H9 (cell line): ENCODE measurements at regions not wholly inside any gene's neighbourhood (a gene's known extent, or its start where the extent isn't known, plus 50 kb on each side); places are given as distances from the start of the nearest gene placed in this dataset.

Source experiments
- DNase-seq: peaks from one replicate; pipeline ENCODE4 v3.0.0-alpha.2; 2017
- H2AFZ ChIP-seq: one replicate; pipeline ENCODE4 v1.6.1; 2013; ENCODE audit warnings: mild to moderate bottlenecking, low read length, control low read depth, moderate library complexity
- H2AK5ac ChIP-seq: 2 replicates; pipeline ENCODE4 v1.6.1; 2013; ENCODE audit warnings: low read length, control low read depth, mixed read lengths; ENCODE audit not compliant: insufficient read length
- H2BK120ac ChIP-seq: one replicate; pipeline ENCODE4 v1.6.1; 2013; ENCODE audit warnings: low read depth, mild to moderate bottlenecking, low read length, control low read depth, inconsistent platforms; ENCODE audit not compliant: poor library complexity, severe bottlenecking
- H2BK12ac ChIP-seq: 2 replicates; pipeline ENCODE4 v1.6.1; 2013; ENCODE audit warnings: low read length, control low read depth, mixed read lengths, low read depth; ENCODE audit not compliant: insufficient read length
- H2BK15ac ChIP-seq: 2 replicates; pipeline ENCODE4 v1.6.1; 2013; ENCODE audit warnings: low read depth, low read length, control low read depth
- H2BK20ac ChIP-seq: one replicate; pipeline ENCODE4 v1.6.1; 2013; ENCODE audit warnings: low read depth, mild to moderate bottlenecking, low read length, control low read depth, inconsistent platforms; ENCODE audit not compliant: poor library complexity, severe bottlenecking
- H2BK5ac ChIP-seq: 2 replicates; pipeline ENCODE4 v1.6.1; 2013; ENCODE audit warnings: low read length, control low read depth, mixed read lengths; ENCODE audit not compliant: insufficient read length
- H3K14ac ChIP-seq: 2 replicates; pipeline ENCODE4 v1.6.1; 2013; ENCODE audit warnings: low read length, control low read depth; ENCODE audit not compliant: insufficient read depth
- H3K18ac ChIP-seq: 2 replicates; pipeline ENCODE4 v1.6.1; 2013; ENCODE audit warnings: low read depth, mild to moderate bottlenecking, mixed read lengths, low read length, control low read depth; ENCODE audit not compliant: insufficient read length
- H3K23ac ChIP-seq: 2 replicates; pipeline ENCODE4 v1.6.1; 2013; ENCODE audit warnings: low read length, control low read depth, mixed read lengths, low read depth; ENCODE audit not compliant: insufficient read length
- H3K23me2 ChIP-seq: 2 replicates; pipeline ENCODE4 v1.6.1; 2013; ENCODE audit warnings: low read depth, mild to moderate bottlenecking, mixed read lengths, low read length, control low read depth; ENCODE audit not compliant: insufficient read length, poor library complexity, severe bottlenecking
- H3K27ac ChIP-seq: 2 replicates; pipeline ENCODE4 v1.5.1; 2013; ENCODE audit warnings: low read length, control low read depth, mixed read lengths, low read depth; ENCODE audit not compliant: insufficient read length
- H3K27me3 ChIP-seq: 2 replicates; pipeline ENCODE4 v1.6.1; 2013; ENCODE audit warnings: low read length, control low read depth, inconsistent platforms; ENCODE audit not compliant: insufficient read depth
- H3K4ac ChIP-seq: 2 replicates; pipeline ENCODE4 v1.6.1; 2013; ENCODE audit warnings: low read depth, mild to moderate bottlenecking, control low read depth, inconsistent platforms, low read length, moderate library complexity
- H3K4me1 ChIP-seq: 2 replicates; pipeline ENCODE4 v1.6.1; 2013; ENCODE audit warnings: low read length, control low read depth, inconsistent platforms; ENCODE audit not compliant: insufficient read depth
- H3K4me2 ChIP-seq: 2 replicates; pipeline ENCODE4 v1.6.1; 2013; ENCODE audit warnings: low read length, control low read depth, mixed read lengths; ENCODE audit not compliant: insufficient read length, insufficient read depth
- H3K56ac ChIP-seq: 2 replicates; pipeline ENCODE4 v1.6.1; 2013; ENCODE audit warnings: low read depth, mild to moderate bottlenecking, mixed read lengths, low read length, control low read depth; ENCODE audit not compliant: insufficient read length
- H3K79me1 ChIP-seq: 2 replicates; pipeline ENCODE4 v1.6.1; 2013; ENCODE audit warnings: low read depth, mild to moderate bottlenecking, moderate library complexity, low read length, control low read depth, inconsistent platforms; ENCODE audit not compliant: insufficient read depth, poor library complexity, severe bottlenecking
- H3K79me2 ChIP-seq: 2 replicates; pipeline ENCODE4 v1.6.1; 2013; ENCODE audit warnings: low read length, control low read depth, inconsistent platforms; ENCODE audit not compliant: insufficient read depth
- H3K9ac ChIP-seq: 2 replicates; pipeline ENCODE4 v1.6.1; 2013; ENCODE audit warnings: low read length, control low read depth, mixed read lengths; ENCODE audit not compliant: insufficient read length; ENCODE audit errors: extremely low read depth
- H3K9me3 ChIP-seq: one replicate; pipeline ENCODE4 v1.6.1; 2013; ENCODE audit warnings: low read depth, low read length, inconsistent platforms; ENCODE audit not compliant: control insufficient read depth
- H3T11ph ChIP-seq: one replicate; pipeline ENCODE4 v1.6.1; 2013; ENCODE audit warnings: mild to moderate bottlenecking, low read length, control low read depth, inconsistent platforms
- H4K20me1 ChIP-seq: one replicate; pipeline ENCODE4 v1.6.1; 2013; ENCODE audit not compliant: control insufficient read depth, insufficient read length, insufficient read depth
- H4K5ac ChIP-seq: 2 replicates; pipeline ENCODE4 v1.6.1; 2013; ENCODE audit warnings: low read depth, mild to moderate bottlenecking, mixed read lengths, low read length, control low read depth; ENCODE audit not compliant: insufficient read length
- H4K8ac ChIP-seq: replicated peaks from 2 replicates; pipeline ENCODE4 v1.6.1; 2013; ENCODE audit warnings: low read length, control low read depth, mixed read lengths, low read depth; ENCODE audit not compliant: insufficient read length
- H4K91ac ChIP-seq: 2 replicates; pipeline ENCODE4 v1.6.1; 2013; ENCODE audit warnings: low read depth, mild to moderate bottlenecking, moderate library complexity, mixed read lengths, low read length, control low read depth; ENCODE audit not compliant: insufficient read length
- H3K27ac Mint-ChIP-seq, 3 experiments: 2 replicates in 2 of 3; 3 replicates in 1 of 3; pipeline ENCODE4 v1.8.0; 2020 to 2021; ENCODE audit warnings: mixed read lengths in 3 of 3, mild to moderate bottlenecking in 1 of 3, moderate library complexity in 1 of 3
- H3K27me3 Mint-ChIP-seq: 2 replicates; pipeline ENCODE4 v1.8.0; 2021; ENCODE audit warnings: low read depth, mild to moderate bottlenecking, moderate library complexity, mixed read lengths
- H3K36me3 Mint-ChIP-seq, 3 experiments: 2 replicates in 2 of 3; 3 replicates in 1 of 3; pipeline ENCODE4 v1.8.0; 2020 to 2021; ENCODE audit warnings: low read depth in 3 of 3, mixed read lengths in 3 of 3; ENCODE audit not compliant: insufficient read depth in 1 of 3
- H3K4me1 Mint-ChIP-seq, 2 experiments: 2 replicates each; pipeline ENCODE4 v1.8.0; 2020; ENCODE audit warnings: mixed read lengths in 2 of 2
- H3K4me3 Mint-ChIP-seq, 2 experiments: 2 replicates in 1 of 2; 3 replicates in 1 of 2; pipeline ENCODE4 v1.8.0; 2020 to 2021; ENCODE audit warnings: mild to moderate bottlenecking in 2 of 2, mixed read lengths in 2 of 2, moderate library complexity in 1 of 2
- H3K9me3 Mint-ChIP-seq, 2 experiments: 2 replicates in 1 of 2; 3 replicates in 1 of 2; pipeline ENCODE4 v1.8.0; 2020; ENCODE audit warnings: mild to moderate bottlenecking in 2 of 2, mixed read lengths in 2 of 2, moderate library complexity in 1 of 2
- CTCF ChIP-seq: fragments of 200-600 bp; sonication (generic); conservative IDR thresholded peaks from 3 replicates; pipeline ENCODE4 v1.8.0; 2021; ENCODE audit warnings: antibody characterized with exemption, mild to moderate bottlenecking
- WGBS: extraction: QIAGEN DNeasy Blood & Tissue Kit; methylation state at CpG from one replicate; pipeline ENCODE4 v1.1.7; 2013; ENCODE audit warnings: missing lambda C conversion rate, low lambda C conversion rate, mixed read lengths; ENCODE audit not compliant: insufficient read length; ENCODE audit errors: extremely low coverage; 5-methylcytosine and 5-hydroxymethylcytosine counted together

DNA sequence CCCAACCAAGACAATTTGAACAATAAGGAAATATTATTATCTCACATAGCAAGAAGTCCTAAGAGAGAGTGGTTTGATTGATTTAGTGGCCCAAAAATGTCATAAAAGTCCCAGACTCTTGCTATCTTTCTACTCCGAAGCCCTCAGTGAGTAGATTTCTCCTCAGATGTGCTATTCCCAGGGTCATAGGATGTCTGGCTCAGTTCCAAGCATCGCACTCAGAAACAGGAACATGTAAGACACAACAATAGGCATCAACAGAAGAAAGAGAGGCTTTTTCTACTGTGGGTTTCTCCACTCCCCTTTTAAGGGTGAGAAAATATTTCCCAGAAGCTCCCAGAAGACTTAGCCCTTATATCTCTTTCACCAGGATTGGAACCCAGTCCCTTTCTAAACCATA is 188.1 kb upstream of the CDKN3 start:
- H3K4ac ChIP-seq: no peak overlapping the region
- H3K79me1 ChIP-seq: no peaks in the 10 kb centered on the region
- Mint-ChIP-seq H3K9me3 (peaks cover 7 to 9% of the 10 kb centered on the region in 2 experiments; a peak in 3 of 5 replicates), H3K36me3 (0 out of 7 replicates have a peak, but pooled peaks cover 2 to 6% (median 3%) of the 10 kb centered on the region in 3 experiments), H3K4me1 (peaks cover 0 to 8% of the 10 kb centered on the region in 2 experiments; a peak in 2 of 4 replicates), H3K27ac (no peak overlapping the region), H3K4me3 (no peak overlapping the region), H3K27me3 (no peaks in the 10 kb centered on the region)
- H3K23ac ChIP-seq: no peak overlapping the region
- no peak overlapping the region for H2BK15ac ChIP-seq
- no peak overlapping the region for H2BK120ac ChIP-seq
- H4K20me1 ChIP-seq: no peaks in the 10 kb centered on the region
- H2AFZ ChIP-seq: no peak overlapping the region
- no peak overlapping the region for H2BK5ac ChIP-seq
- no peak overlapping the region for H3K56ac ChIP-seq
- no peak overlapping the region for H2BK20ac ChIP-seq
- H3K27me3 ChIP-seq: no peaks in the 10 kb centered on the region
- H4K5ac ChIP-seq: no peak overlapping the region
- no peaks in the 10 kb centered on the region for H3K9me3 ChIP-seq
- no peak for DNase-seq
- no peak overlapping the region for H3T11ph ChIP-seq
- H2BK12ac ChIP-seq: no peak overlapping the region
- H3K9ac ChIP-seq: no peak overlapping the region
- TF ChIP-seq CTCF: no peak
- WGBS: no CpG with 5 or more reads among the region's 2 CpGs
- H4K91ac ChIP-seq: no peak overlapping the region
- no peak overlapping the region for H2AK5ac ChIP-seq
- no peaks in the 10 kb centered on the region for H3K79me2 ChIP-seq
- H3K18ac ChIP-seq: no peak overlapping the region
- H4K8ac ChIP-seq: no peak overlapping the region
- H3K23me2 ChIP-seq: no peaks in the 10 kb centered on the region
- H3K4me1 ChIP-seq: no peaks in the 10 kb centered on the region
- no peak overlapping the region for H3K4me2 ChIP-seq
- H3K14ac ChIP-seq: no peak overlapping the region
- H3K27ac ChIP-seq: no peak overlapping the region
